ENCODE measurements at regions not wholly inside any gene's neighbourhood (a gene's known extent, or its start where the extent isn't known, plus 50 kb on each side); places are given as distances from the start of the nearest gene placed in this dataset.
"Not testable (repeated sequence)": the region's sequence is repeated elsewhere in the genome, so short reads cannot be mapped to it uniquely, and the experiment has no call there.

DNA sequence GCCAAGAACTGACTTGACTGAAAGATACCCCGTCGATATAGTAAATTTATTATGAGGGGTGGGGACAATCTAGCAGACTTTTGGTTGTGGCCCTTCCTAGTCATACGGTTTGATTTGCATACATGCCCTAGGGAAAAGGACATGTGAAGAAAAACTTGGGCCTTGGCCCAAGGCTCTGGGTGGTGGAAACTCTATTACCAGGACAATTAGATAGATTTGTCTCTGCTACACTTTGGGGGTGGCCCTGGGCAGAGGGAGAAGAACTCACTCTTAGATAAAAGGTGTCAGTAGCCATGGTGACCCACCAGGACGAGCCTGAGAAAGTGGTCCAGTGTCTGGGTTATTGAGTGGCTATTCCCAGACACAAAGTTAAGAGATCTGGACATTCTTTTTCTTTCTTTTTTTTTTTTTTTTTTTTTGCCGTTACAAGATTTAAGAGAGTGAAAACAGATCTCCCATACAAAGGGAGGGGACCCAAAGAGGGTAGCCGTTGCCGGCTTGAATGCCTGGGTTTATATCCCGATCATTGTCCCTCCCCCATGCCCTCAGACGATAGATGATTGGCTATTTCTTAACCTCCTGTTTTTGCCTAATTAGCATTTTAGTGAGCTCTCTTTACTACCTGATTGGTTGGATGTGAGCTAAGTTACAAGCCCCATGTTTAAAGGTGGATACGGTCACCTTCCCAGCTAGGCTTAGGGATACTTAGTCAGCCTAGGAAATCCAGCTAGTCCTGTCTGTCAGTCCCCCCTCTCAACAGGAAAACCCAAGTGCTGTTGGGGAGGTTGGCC is 96.4 kb upstream of the SMAD3 start:
- no peak for DNase-seq

DNA sequence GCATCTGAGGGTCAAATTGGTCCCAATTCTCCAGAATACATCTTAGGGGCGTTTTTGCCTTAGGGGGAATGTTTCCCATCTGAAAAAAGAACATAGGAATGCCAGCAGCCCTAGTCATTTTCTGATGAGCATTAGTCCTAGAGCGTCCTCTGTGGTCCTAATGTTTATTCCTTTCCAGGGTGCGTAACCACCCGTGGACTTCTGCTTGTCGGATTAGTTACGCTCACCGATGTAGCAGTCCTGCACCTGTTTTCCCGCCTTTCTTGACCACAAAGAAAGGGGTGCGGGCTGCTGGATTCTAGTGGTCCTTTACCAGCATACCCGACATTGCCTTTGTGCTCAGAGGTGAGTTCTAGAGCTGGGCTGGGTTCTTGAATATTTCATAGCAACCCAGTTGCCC is 91.3 kb upstream of the SMAD3 start:
- not testable (repeated sequence) for DNase-seq

GRCh38 chr15:66976106-66976640 is 89.2 kb upstream of the SMAD3 start:
- not testable (repeated sequence) for DNase-seq

GRCh38 chr15:66980326-66980725 is 85.1 kb upstream of the SMAD3 start:
- not testable (repeated sequence) for DNase-seq

DNA sequence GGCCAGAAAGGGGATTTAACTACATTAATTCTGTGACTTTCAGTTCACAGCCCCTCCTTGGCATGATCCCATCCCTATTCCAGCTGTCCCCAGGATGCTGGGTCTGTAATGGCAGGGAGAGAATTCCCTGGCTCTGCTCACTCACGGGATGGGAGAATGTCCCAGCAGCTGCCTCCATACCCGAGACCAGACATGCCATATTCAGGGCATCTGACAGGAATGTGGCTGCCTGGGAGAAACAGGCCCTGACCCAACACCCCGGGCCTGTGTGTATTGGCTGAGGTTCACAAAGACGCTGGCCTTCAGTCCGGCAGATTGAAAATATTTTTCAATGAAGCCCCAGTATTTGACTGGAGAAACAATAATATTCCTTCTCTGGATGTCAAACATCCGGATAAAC is 83.6 kb upstream of the SMAD3 start:
- DNase-seq, result no peak

GRCh38 chr15:66982250-66982649 is 83.2 kb upstream of the SMAD3 start:
- DNase-seq, result no peak

GRCh38 chr15:66982816-66983215 is 82.6 kb upstream of the SMAD3 start:
- DNase-seq, result no peak

- no peak for DNase-seq
These were observed 79.7 kb upstream of the SMAD3 start for GRCh38 chr15:66985653-66986052.

GRCh38 chr15:66986951-66987350 is 78.5 kb upstream of the SMAD3 start:
- no peak for DNase-seq

- no peak for DNase-seq
These were observed 72.3 kb upstream of the SMAD3 start for GRCh38 chr15:66993090-66993489.

DNA sequence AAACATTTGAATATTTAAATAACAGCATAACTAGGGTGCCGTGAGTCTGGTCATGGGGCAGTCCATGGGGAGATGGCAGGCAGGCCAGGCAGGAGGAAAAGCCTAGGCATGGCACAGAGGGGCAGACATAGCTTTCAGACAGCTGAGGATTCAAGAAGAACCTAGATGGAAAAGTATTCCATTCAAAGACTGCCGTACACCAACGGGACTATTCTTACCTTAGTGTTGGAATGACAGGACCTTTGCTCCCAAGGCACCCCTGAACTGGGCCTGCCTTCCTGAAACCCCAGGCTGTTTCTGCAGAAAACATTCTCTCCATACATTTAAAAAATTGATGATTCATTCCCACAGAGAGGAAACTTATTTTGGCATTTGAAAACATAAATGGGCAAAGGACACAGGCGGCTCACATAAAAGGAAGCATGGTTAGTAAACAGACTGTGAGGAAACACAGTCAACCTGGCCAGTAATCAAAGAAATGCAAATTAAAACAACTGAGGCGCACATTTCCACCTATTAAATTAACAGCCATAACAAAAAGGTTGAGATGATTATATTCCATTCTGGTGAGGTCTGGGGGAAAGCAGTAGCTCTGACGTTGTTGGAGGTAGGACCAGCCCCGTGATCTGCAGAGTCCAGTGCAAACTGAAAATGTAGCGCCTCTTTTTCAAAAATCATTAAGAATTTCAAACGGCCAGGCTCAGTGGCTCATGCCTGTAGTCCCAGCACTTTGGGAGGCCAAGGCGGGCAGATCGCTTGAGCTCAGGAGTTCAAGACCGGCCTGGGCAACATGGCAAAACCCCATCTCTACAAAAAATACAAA is 71.3 kb upstream of the SMAD3 start:
- DNase-seq, result no peak

GRCh38 chr15:66994927-66995656 is 70.3 kb upstream of the SMAD3 start:
- no peak for DNase-seq

DNA sequence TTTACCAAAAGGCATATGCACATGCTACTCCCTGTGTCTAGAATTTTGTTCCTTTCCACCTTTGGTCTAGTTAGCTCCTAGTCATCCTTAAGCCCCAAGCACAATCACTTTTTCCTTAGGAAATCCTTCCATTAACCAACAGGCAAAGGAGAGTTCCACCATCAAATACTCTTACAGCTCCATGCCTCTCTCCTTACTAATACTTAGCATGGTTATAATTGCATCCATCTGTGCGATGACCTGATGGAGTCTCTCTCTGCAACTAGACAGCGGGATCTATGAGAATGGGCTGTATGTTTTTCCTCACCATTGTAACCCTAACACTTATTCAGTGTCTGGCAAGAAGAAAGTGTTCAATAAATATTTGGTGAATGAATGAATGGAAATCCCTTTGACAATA is 69.3 kb upstream of the SMAD3 start:
- no peak for DNase-seq

GRCh38 chr15:66997212-66997611 is 68.2 kb upstream of the SMAD3 start:
- no peak for DNase-seq

GRCh38 chr15:66998234-66998633 is 67.2 kb upstream of the SMAD3 start:
- DNase-seq, result not testable (repeated sequence)

- DNase-seq, result no peak
These were observed 66.1 kb upstream of the SMAD3 start for GRCh38 chr15:66999046-66999968.

- no peak for DNase-seq
These were observed 64.5 kb upstream of the SMAD3 start for GRCh38 chr15:67000896-67001295.

DNA sequence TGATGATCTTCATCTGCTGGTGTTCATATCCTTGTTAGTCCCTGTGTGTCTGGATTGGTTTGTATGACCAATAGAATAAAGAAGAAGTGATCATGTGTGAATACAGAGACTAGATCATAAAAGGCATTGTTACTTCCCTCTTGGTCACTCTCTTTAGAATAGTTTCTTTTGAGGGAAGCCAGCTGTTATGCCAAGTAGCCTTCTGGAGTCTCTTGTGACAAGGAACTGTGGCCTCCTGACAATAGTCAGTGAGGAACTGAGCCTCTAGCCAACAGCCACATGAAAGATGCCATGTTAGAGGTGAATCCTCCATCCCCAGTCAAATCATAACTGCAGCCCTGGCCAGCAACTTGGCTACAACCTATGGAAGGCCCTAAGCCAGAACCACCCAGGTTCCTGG is 63.0 kb upstream of the SMAD3 start:
- DNase-seq, result no peak

DNA sequence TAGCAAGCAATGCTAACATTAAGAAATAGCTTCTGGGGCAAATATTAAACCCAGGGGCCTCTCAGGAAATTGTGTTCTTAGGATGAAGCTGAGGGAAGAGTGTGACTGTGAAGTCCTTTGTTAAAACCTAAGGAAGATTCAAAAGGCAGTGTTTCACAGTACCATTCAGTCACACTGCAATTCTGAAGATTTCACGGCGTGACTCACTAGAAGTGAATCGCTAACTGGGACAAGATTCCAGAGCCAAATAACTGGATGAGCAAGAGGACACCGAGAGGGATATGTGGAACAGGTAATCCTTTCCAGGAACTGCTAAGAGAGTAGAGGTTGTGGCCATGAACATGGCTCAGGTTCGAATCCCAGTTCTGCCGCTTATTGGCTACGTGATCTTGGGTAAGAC is 61.8 kb upstream of the SMAD3 start:
- no peak for DNase-seq

DNA sequence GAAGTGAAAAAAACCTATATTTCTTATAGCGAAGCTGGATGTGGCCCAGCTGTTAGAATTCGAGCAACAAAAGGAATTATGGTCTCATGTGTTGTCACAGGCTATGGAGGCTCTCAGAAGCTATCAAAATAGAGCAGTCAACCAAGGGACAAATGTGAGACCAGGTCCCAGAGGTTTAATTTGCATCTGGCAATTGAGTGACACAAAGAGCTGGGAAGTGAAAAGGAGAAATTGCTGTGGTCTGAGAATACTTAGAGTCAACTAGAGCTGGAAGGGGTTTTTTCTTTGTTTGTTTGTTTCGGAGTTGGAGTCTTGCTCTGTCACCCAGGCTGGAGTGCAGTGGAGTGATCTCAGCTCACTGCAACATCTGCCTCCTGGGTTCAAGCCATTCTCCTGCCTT is 61.3 kb upstream of the SMAD3 start:
- DNase-seq, result no peak

- DNase-seq, result no peak
These were observed 60.0 kb upstream of the SMAD3 start for GRCh38 chr15:67005294-67005996.

All from NCI-H1417 treated with DMSO at 0.1 percent for 48 hours (cell line).